ENCODE measurements at regions not wholly inside any gene's neighbourhood (a gene's known extent, or its start where the extent isn't known, plus 50 kb on each side); places are given as distances from the start of the nearest gene placed in this dataset.

GRCh38 chr3:182568261-182568660 lies 225.0 kb upstream of the ATP11B start:
- TF ChIP-seq CTCF (conservative IDR thresholded peaks at IDR 0.05) (no peak), EZH2 (IDR thresholded peaks at IDR 0.05; ENCODE audit: low read depth) (no peak)

Measured in PC-9 (cell line).